GM23248 (cell line): ENCODE measurements at regions not wholly inside any gene's neighbourhood (a gene's known extent, or its start where the extent isn't known, plus 50 kb on each side); places are given as distances from the start of the nearest gene placed in this dataset.

Experiments
- DNase-seq: peaks from one replicate; pipeline ENCODE4 v3.0.0-alpha.2; 2015
- H2AFZ ChIP-seq: fragments of 200-600 bp; sonication (generic); 2 replicates; pipeline ENCODE4 v1.6.1; 2016; ENCODE audit warnings: antibody characterized with exemption
- H3F3A ChIP-seq: fragments of 200-600 bp; sonication (generic); 2 replicates; pipeline ENCODE4 v1.6.1; 2016; ENCODE audit warnings: mild to moderate bottlenecking, antibody characterized with exemption, mixed run types; ENCODE audit not compliant: insufficient read depth
- H3K27ac ChIP-seq: fragments of 200-600 bp; sonication (generic); 2 replicates; pipeline ENCODE4 v1.5.1; 2016; ENCODE audit warnings: mild to moderate bottlenecking
- H3K27me3 ChIP-seq: fragments of 200-600 bp; sonication (generic); replicated peaks from 2 replicates; pipeline ENCODE4 v1.6.1; 2016; ENCODE audit warnings: mild to moderate bottlenecking; ENCODE audit not compliant: insufficient read depth
- H3K36me3 ChIP-seq: fragments of 200-600 bp; sonication (generic); 2 replicates; pipeline ENCODE4 v1.6.1; 2016; ENCODE audit warnings: low read depth, mild to moderate bottlenecking
- H3K4me1 ChIP-seq: fragments of 200-600 bp; sonication (generic); 2 replicates; pipeline ENCODE4 v1.6.1; 2016; ENCODE audit warnings: mild to moderate bottlenecking; ENCODE audit not compliant: insufficient read depth
- H3K4me2 ChIP-seq: fragments of 200-600 bp; sonication (generic); one replicate; pipeline ENCODE4 v1.6.1; 2016; ENCODE audit warnings: mild to moderate bottlenecking; ENCODE audit not compliant: unreplicated experiment
- H3K4me3 ChIP-seq: fragments of 200-600 bp; sonication (generic); 2 replicates; pipeline ENCODE4 v1.5.1; 2016; ENCODE audit warnings: mild to moderate bottlenecking
- H3K79me2 ChIP-seq: fragments of 200-600 bp; sonication (generic); 2 replicates; pipeline ENCODE4 v1.6.1; 2016; ENCODE audit warnings: mild to moderate bottlenecking; ENCODE audit not compliant: insufficient read depth
- H3K9ac ChIP-seq: fragments of 200-600 bp; sonication (generic); 2 replicates; pipeline ENCODE4 v1.6.1; 2016; ENCODE audit warnings: mild to moderate bottlenecking
- H3K9me2 ChIP-seq: fragments of 200-600 bp; sonication (generic); 2 replicates; pipeline ENCODE4 v1.6.1; 2016; ENCODE audit warnings: mixed run types, mild to moderate bottlenecking, moderate library complexity; ENCODE audit not compliant: insufficient read depth
- H3K9me3 ChIP-seq: fragments of 200-600 bp; sonication (generic); one replicate; pipeline ENCODE4 v1.6.1; 2017; ENCODE audit warnings: low read depth
- H4K20me1 ChIP-seq: fragments of 200-600 bp; sonication (generic); 2 replicates; pipeline ENCODE4 v1.6.0; 2016; ENCODE audit not compliant: insufficient read depth
- EZH2 ChIP-seq: fragments of 200-600 bp; sonication (generic); IDR thresholded peaks from 2 replicates; pipeline ENCODE4 v1.6.1; 2018; ENCODE audit warnings: antibody characterized with exemption, mild to moderate bottlenecking; ENCODE audit not compliant: insufficient read depth, poor library complexity, severe bottlenecking
- EZH2phosphoT487 ChIP-seq: fragments of 200-600 bp; sonication (generic); IDR thresholded peaks from 2 replicates; pipeline ENCODE4 v1.6.1; 2018; ENCODE audit warnings: antibody characterized with exemption, moderate library complexity, mild to moderate bottlenecking, low read depth; ENCODE audit not compliant: insufficient read depth
- WGBS, 2 experiments: methylation state at CpG; one replicate each; pipeline ENCODE4 v1.1.6; 2015 to 2017; ENCODE audit warnings: low lambda C conversion rate in 2 of 2, low coverage in 1 of 2; ENCODE audit errors: missing lambda C conversion rate in 2 of 2; 5-methylcytosine and 5-hydroxymethylcytosine counted together
- in situ Hi-C: fragments of 300-500 bp; cut with MboI; formaldehyde crosslinking; loops from 2 replicates; pipeline ENCODE4 v1.15.0; 2020

GRCh38 chr6:115613488-115613887 is 447.2 kb downstream of the FRK start:
- TF ChIP-seq EZH2phosphoT487: peak; percentile 82; the same call in 1 of the 2 replicates
- no peak for TF ChIP-seq EZH2
- Histone ChIP-seq H3K4me3 (no peak overlapping the region), H3K36me3 (no peaks in the 10 kb centered on the region), H3K9me3 (no peaks in the 10 kb centered on the region), H2AFZ (no peak overlapping the region), H3F3A (peaks cover 6% of the 10 kb centered on the region; the same call in 1 of the 2 replicates), H4K20me1 (no peaks in the 10 kb centered on the region), H3K79me2 (no peaks in the 10 kb centered on the region), H3K9me2 (no peaks in the 10 kb centered on the region), H3K27ac (no peak overlapping the region), H3K27me3 (peaks cover 5% of the 10 kb centered on the region; the same call in 1 of the 2 replicates), H3K9ac (no peak overlapping the region), H3K4me1 (peaks cover 14% of the 10 kb centered on the region), H3K4me2 (peak overlapping the region; percentile 38)
- peak; percentile 88 for DNase-seq
- 0% methylated on average over 3 of the region's 3 CpGs for WGBS, 2 experiments
- in situ Hi-C loops: no loop called here

GRCh38 chr6:115612796-115613479 is 447.8 kb downstream of the FRK start:
- TF ChIP-seq EZH2 (no peak), EZH2phosphoT487 (no peak)
- peak; percentile 2 for DNase-seq

GRCh38 chr6:115612216-115612615 is 448.5 kb downstream of the FRK start:
- no peaks in the 10 kb centered on the region for H3K79me2 ChIP-seq
- in situ Hi-C loops: no loop called here
- WGBS, 2 experiments: 0 to 2% methylated on average over 1 of the region's 1 CpG

More at GRCh38 chr6:115612796-115613479, 447.8 kb downstream of the FRK start:
- no peak overlapping the region for H2AFZ ChIP-seq
- H3K4me3 ChIP-seq: no peak overlapping the region
- peaks cover 3% of the 10 kb centered on the region; the same call in 1 of the 2 replicates for H3K27me3 ChIP-seq
- no peaks in the 10 kb centered on the region for H3K9me2 ChIP-seq
- no peak overlapping the region for H3K27ac ChIP-seq
- no peaks in the 10 kb centered on the region for H4K20me1 ChIP-seq
- peak overlapping the region; percentile 38 for H3K4me2 ChIP-seq
- peaks cover 14% of the 10 kb centered on the region for H3K4me1 ChIP-seq
- H3K79me2 ChIP-seq: no peaks in the 10 kb centered on the region
- in situ Hi-C loops: no loop called here
- peaks cover 6% of the 10 kb centered on the region; the same call in 1 of the 2 replicates for H3F3A ChIP-seq
- 42 to 47% methylated on average over 7 of the region's 7 CpGs for WGBS, 2 experiments
- H3K36me3 ChIP-seq: no peaks in the 10 kb centered on the region
- no peaks in the 10 kb centered on the region for H3K9me3 ChIP-seq
- no peak overlapping the region for H3K9ac ChIP-seq

GRCh38 chr6:115610696-115611095 is 450.0 kb downstream of the FRK start:
- 92 to 95% methylated on average over 5 of the region's 5 CpGs for WGBS, 2 experiments
- no peak for DNase-seq
- in situ Hi-C loops: no loop called here
- Histone ChIP-seq H2AFZ (no peak overlapping the region), H3K27ac (no peak overlapping the region), H3K9me2 (no peaks in the 10 kb centered on the region), H3F3A (peaks cover 6% of the 10 kb centered on the region; the same call in 1 of the 2 replicates), H3K36me3 (no peaks in the 10 kb centered on the region), H3K27me3 (peaks cover 3% of the 10 kb centered on the region; the same call in 1 of the 2 replicates), H3K4me3 (no peak overlapping the region), H3K4me1 (peaks cover 14% of the 10 kb centered on the region), H3K79me2 (no peaks in the 10 kb centered on the region), H3K4me2 (no peak overlapping the region), H3K9ac (no peak overlapping the region), H4K20me1 (no peaks in the 10 kb centered on the region), H3K9me3 (no peaks in the 10 kb centered on the region)
- TF ChIP-seq EZH2 (no peak), EZH2phosphoT487 (no peak)

More at GRCh38 chr6:115612216-115612615, 448.5 kb downstream of the FRK start:
- no peak for DNase-seq
- Histone ChIP-seq H3K9ac (no peak overlapping the region), H3K9me2 (no peaks in the 10 kb centered on the region), H3K27ac (no peak overlapping the region), H3K9me3 (no peaks in the 10 kb centered on the region), H3K27me3 (peaks cover 3% of the 10 kb centered on the region; the same call in 1 of the 2 replicates), H3K4me2 (no peak overlapping the region), H2AFZ (no peak overlapping the region), H4K20me1 (no peaks in the 10 kb centered on the region), H3K4me1 (peaks cover 14% of the 10 kb centered on the region), H3K4me3 (no peak overlapping the region), H3F3A (peaks cover 6% of the 10 kb centered on the region; the same call in 1 of the 2 replicates), H3K36me3 (no peaks in the 10 kb centered on the region)
- TF ChIP-seq EZH2phosphoT487: no peak
- no peak for TF ChIP-seq EZH2
